ENCODE measurements at regions not wholly inside any gene's neighbourhood (a gene's known extent, or its start where the extent isn't known, plus 50 kb on each side); places are given as distances from the start of the nearest gene placed in this dataset.

GRCh38 chr4:52203351-52203750 is 152.2 kb downstream of the SPATA18 start:
- no peak for TF ChIP-seq CTCF (IDR thresholded peaks at IDR 0.05)
- no peak for TF ChIP-seq POLR2A (IDR thresholded peaks at IDR 0.05)
- TF ChIP-seq EP300 (IDR thresholded peaks at IDR 0.05), result no peak
